AG08396 (cell line): ENCODE measurements at regions not wholly inside any gene's neighbourhood (a gene's known extent, or its start where the extent isn't known, plus 50 kb on each side); places are given as distances from the start of the nearest gene placed in this dataset.
"Not testable (repeated sequence)": the region's sequence is repeated elsewhere in the genome, so short reads cannot be mapped to it uniquely, and the experiment has no call there.

ENCODE experiments used
- DNase-seq: peaks from one replicate; pipeline ENCODE4 v3.0.0; 2012; ENCODE audit warnings: low spot score, mixed read lengths

DNA sequence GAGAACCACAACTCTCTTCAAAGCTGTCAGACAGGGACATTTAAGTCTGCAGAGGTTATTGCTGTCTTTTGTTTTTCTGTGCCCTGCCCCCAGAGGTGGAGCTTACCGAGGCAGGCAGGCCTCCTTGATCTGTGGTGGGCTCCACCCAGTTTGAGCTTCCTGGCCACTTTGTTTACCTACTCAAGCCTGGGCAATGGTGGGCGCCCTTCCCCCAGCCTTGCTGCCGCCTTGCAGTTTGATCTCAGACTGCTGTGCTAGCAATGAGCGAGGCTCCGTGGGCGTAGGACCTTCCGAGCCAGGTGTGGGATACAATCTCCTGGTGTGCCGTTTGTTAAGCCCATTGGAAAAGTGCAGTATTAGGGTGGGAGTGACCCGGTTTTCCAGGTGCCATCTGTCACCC, 822.1 kb downstream of the KCNMA1 start:
- not testable (repeated sequence) for DNase-seq

DNA sequence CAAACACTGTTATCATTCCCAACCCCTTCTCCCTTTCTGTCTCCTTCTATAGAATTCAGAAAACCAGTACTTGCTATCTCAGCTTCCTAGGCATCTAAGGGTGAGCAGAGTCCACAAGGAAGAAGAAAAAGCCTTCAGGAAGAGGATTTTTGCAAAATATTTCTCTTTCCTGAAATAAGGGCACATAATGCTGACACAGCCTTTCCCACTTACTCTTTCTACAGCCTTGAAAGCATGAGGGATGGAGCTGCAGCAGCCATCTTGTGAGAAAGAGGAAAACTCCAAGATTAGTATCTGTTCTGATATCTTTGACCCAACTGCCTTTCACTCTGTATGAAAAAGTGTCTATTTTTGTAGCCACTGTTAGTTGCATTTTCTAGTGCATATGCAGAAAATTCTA, 826.2 kb downstream of the KCNMA1 start:
- no peak for DNase-seq

GRCh38 chr10:76788452-76788811, 849.2 kb downstream of the KCNMA1 start:
- no peak for DNase-seq

- DNase-seq = no peak
Measured at GRCh38 chr10:76787746-76788451, 849.7 kb downstream of the KCNMA1 start.

- no peak for DNase-seq
Measured at GRCh38 chr10:76786504-76787072, 851.0 kb downstream of the KCNMA1 start.

- DNase-seq = no peak
Measured at GRCh38 chr10:76784076-76784475, 853.5 kb downstream of the KCNMA1 start.

GRCh38 chr10:76779796-76780301, 857.8 kb downstream of the KCNMA1 start:
- no peak for DNase-seq

- peak; percentile 38 for DNase-seq
Measured at GRCh38 chr10:76778914-76779795, 858.5 kb downstream of the KCNMA1 start.

GRCh38 chr10:76774987-76775603, 862.5 kb downstream of the KCNMA1 start:
- no peak for DNase-seq

- no peak for DNase-seq
Measured at GRCh38 chr10:76769582-76769981, 868.0 kb downstream of the KCNMA1 start.

- no peak for DNase-seq
Measured at GRCh38 chr10:76769161-76769560, 868.4 kb downstream of the KCNMA1 start.

DNA sequence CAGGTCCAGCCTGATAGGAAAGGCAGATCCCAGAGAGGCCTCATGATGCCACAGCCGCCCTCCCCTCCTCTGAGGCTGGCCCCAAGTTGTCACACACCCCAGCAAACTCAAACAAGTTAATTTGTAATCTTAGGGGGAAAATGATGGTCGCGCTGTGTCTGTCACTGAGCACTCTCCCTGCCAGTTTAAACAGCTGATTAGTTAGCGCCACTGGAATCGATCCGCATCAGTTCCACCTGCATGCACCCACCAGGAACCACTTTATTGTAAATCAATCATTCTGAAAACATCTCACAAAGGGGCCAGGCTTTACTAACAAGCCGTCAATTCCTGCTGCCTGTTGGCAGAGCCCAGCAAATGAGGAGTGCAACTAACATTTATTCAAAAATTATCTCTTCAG, 870.9 kb downstream of the KCNMA1 start:
- DNase-seq = no peak

- not testable (repeated sequence) for DNase-seq
Measured at GRCh38 chr10:76764921-76765320, 872.7 kb downstream of the KCNMA1 start.

DNA sequence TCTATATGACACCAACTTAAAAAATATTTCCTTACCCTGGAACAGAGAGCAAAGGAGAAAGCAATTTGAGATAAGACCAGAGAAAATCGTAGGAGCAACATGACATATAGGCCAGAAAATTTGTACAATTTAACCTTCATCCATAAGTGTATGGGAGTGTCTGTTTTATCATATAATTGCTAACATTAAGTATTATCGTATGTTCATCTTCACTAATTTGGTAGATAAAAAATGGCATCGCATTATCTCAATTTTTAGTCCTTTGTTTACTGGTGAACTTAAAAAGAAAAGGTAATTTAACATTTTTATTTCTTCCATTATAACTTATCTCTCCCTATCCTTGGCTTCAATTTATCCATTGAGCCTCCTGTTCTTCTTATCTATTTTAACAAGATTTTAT, 873.4 kb downstream of the KCNMA1 start:
- no peak for DNase-seq

DNA sequence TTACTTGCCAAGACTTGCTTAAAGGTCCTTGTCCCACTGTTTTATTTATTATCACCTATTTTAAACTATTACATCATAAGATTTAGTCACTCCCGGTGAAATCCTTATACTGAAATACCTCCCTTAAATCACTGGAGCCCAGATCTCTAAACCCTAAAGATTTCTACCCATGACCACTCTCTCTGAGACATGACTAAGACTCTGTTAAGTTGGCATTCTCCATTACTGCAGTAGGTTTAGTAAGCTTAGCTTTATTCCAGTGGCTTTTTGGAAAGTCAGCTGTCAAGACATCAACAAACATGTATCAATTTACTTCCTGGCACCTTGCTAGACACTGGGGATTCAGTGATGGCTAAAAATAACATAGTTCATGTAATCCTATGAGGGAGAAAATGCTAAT, 874.2 kb downstream of the KCNMA1 start:
- DNase-seq = no peak

- DNase-seq = no peak
Measured at GRCh38 chr10:76759681-76760080, 877.9 kb downstream of the KCNMA1 start.

DNA sequence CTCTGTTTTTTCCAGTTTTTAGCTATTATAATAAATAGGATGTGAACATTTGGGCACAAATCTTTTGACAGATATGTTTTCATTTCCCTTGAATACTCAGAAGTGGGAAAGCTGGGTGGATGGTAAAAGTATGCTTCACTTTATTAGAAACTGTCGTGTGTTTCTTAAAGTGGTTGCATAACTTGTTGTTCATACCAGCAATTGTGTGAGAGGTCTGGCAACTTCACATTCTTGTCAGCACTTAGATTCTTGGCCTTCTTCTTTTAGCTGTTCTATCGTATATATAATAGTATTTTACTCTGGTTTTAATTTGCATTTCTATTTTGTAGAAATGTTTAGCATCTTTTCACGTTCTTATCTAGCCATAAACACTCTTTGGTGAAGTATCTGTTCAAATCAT, 894.4 kb downstream of the KCNMA1 start:
- no peak for DNase-seq

GRCh38 chr10:76740514-76740913, 897.1 kb downstream of the KCNMA1 start:
- DNase-seq = no peak

DNA sequence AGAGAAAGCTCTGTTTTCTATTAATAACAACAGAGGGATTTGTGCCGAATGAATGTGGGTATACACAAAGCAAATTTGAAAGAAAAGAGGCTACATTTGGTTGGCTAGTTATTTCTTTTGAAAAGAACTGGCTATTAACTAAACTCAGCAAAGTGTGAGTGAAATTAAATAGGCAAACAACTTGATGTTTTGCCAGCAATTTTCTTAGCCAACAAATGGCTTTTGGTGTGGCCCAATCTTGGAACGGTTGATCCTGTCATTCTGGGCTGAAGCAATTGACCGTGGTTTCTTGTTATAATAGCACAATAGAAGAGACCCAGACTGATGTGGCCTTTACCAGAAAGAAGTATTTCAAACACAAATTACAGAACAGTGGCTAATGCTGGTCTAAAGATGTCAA, 898.6 kb downstream of the KCNMA1 start:
- DNase-seq = no peak

- DNase-seq = no peak
Measured at GRCh38 chr10:76736815-76737618, 900.6 kb downstream of the KCNMA1 start.

GRCh38 chr10:76736392-76736791, 901.2 kb downstream of the KCNMA1 start:
- DNase-seq = no peak

DNA sequence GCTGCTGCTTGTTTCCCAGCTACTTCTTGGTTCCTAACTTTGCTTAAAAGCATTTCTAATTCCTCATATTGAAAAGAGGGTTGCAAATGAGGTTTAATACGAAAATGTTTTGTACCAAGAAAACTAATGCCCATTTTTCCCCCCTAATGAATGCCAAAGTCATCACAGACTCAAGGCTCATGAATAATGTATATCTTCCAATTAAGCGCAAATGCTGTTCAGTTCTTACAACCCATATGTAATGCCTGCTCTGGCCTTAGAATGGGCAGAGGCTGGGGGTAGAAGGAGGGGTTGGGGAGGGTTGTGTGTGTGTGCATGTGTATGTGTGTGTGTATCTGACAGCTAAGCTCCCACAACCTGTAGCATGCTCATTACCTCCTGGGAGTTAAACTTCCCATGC, 901.7 kb downstream of the KCNMA1 start:
- no peak for DNase-seq
